HG03135 (cell line): ENCODE measurements at regions not wholly inside any gene's neighbourhood (a gene's known extent, or its start where the extent isn't known, plus 50 kb on each side); places are given as distances from the start of the nearest gene placed in this dataset.

ENCODE experiments used
- ATAC-seq: cut with Tn5 transposase; IDR thresholded peaks from one replicate; pipeline ENCODE4 v1.9.1; 2021; ENCODE audit warnings: mild to moderate bottlenecking, moderate library complexity; ENCODE audit not compliant: unreplicated experiment

GRCh38 chr12:88790231-88790630, 210.0 kb upstream of the KITLG start:
- no peak for ATAC-seq

- no peak for ATAC-seq
Observed at GRCh38 chr12:88784166-88784565, 203.9 kb upstream of the KITLG start.

- no peak for ATAC-seq
Observed at GRCh38 chr12:88782351-88782750, 202.1 kb upstream of the KITLG start.

- ATAC-seq, result no peak
Observed at GRCh38 chr12:88781909-88782308, 201.6 kb upstream of the KITLG start.

- ATAC-seq, result no peak
Observed at GRCh38 chr12:88778064-88778463, 197.8 kb upstream of the KITLG start.

GRCh38 chr12:88775742-88776151, 195.5 kb upstream of the KITLG start:
- ATAC-seq, result no peak

- ATAC-seq, result no peak
Observed at GRCh38 chr12:88767699-88768098, 187.4 kb upstream of the KITLG start.

GRCh38 chr12:88764781-88765480, 184.7 kb upstream of the KITLG start:
- no peak for ATAC-seq

GRCh38 chr12:88763536-88764100, 183.3 kb upstream of the KITLG start:
- ATAC-seq, result no peak

GRCh38 chr12:88758176-88758575, 177.9 kb upstream of the KITLG start:
- no peak for ATAC-seq

- no peak for ATAC-seq
Observed at GRCh38 chr12:88756917-88757316, 176.6 kb upstream of the KITLG start.

GRCh38 chr12:88756153-88756552, 175.9 kb upstream of the KITLG start:
- ATAC-seq, result no peak

- ATAC-seq, result no peak
Observed at GRCh38 chr12:88753707-88754106, 173.4 kb upstream of the KITLG start.

- no peak for ATAC-seq
Observed at GRCh38 chr12:88753066-88753465, 172.8 kb upstream of the KITLG start.

GRCh38 chr12:88752183-88752582, 171.9 kb upstream of the KITLG start:
- no peak for ATAC-seq

GRCh38 chr12:88750867-88751543, 170.7 kb upstream of the KITLG start:
- no peak for ATAC-seq

GRCh38 chr12:88746386-88746785, 166.1 kb upstream of the KITLG start:
- ATAC-seq, result no peak

- no peak for ATAC-seq
Observed at GRCh38 chr12:88743946-88744685, 163.8 kb upstream of the KITLG start.

GRCh38 chr12:88737838-88738472, 157.7 kb upstream of the KITLG start:
- ATAC-seq, result no peak

GRCh38 chr12:88736031-88736430, 155.8 kb upstream of the KITLG start:
- ATAC-seq, result no peak

GRCh38 chr12:88733008-88733407, 152.7 kb upstream of the KITLG start:
- ATAC-seq, result no peak
